ENCODE measurements at regions not wholly inside any gene's neighbourhood (a gene's known extent, or its start where the extent isn't known, plus 50 kb on each side); places are given as distances from the start of the nearest gene placed in this dataset.

GRCh38 chr1:190011585-190011984 is 466.1 kb downstream of the BRINP3 start:
- no peak for TF ChIP-seq CTCF (IDR thresholded peaks at IDR 0.05)
- no peak for TF ChIP-seq POLR2A (IDR thresholded peaks at IDR 0.05)

Data from esophagus squamous epithelium (tissue), 4 donors.